Naive thymus-derived CD4-positive, alpha-beta T cell (primary cell): ENCODE measurements at regions not wholly inside any gene's neighbourhood (a gene's known extent, or its start where the extent isn't known, plus 50 kb on each side); places are given as distances from the start of the nearest gene placed in this dataset.

Experiments used
- ATAC-seq: fragments of 150-1000 bp; cut with Tn5 transposase; 2 replicates; pipeline ENCODE4 v1.10.0; 2021; ENCODE audit warnings: mild to moderate bottlenecking, moderate library complexity
- CTCF ChIA-PET: fragments of 350-600 bp; sonication (Branson Sonifier 250); formaldehyde crosslinking; loops from one replicate; lab custom pipeline; 2021; ENCODE audit warnings: antibody characterized with exemption; lab: Charles Lee
- POLR2A ChIA-PET: fragments of 350-600 bp; sonication (Branson Sonifier 250); formaldehyde crosslinking; loops from one replicate; lab custom pipeline; 2021; ENCODE audit warnings: antibody characterized with exemption, inconsistent platforms; lab: Charles Lee
- DNase-seq, 9 donors: peaks; one replicate each; pipeline versions ENCODE4 v3.0.0 to v3.0.0-alpha.2; 2020 to 2022; ENCODE audit warnings: mixed read lengths in 1 of 9
- H3K27ac ChIP-seq: one replicate; pipeline ENCODE4 v1.7.0; 2013; ENCODE audit warnings: mild to moderate bottlenecking, low read depth, low read length, moderate library complexity
- H3K27me3 ChIP-seq, 2 donors: one replicate each; pipeline ENCODE4 v1.7.0; 2013; ENCODE audit warnings: low read length in 2 of 2, mild to moderate bottlenecking in 2 of 2, moderate library complexity in 2 of 2; ENCODE audit not compliant: control insufficient read depth in 2 of 2, insufficient read depth in 2 of 2
- H3K36me3 ChIP-seq, 3 experiments: 1 replicate in 2 of 3; 2 replicates in 1 of 3; pipeline ENCODE4 v1.7.0; 2013; ENCODE audit warnings: low read length in 3 of 3, mild to moderate bottlenecking in 3 of 3, moderate library complexity in 1 of 3; ENCODE audit not compliant: insufficient read depth in 3 of 3, control insufficient read depth in 2 of 3
- H3K4me1 ChIP-seq, 2 donors: one replicate each; pipeline ENCODE4 v1.7.0; 2013; ENCODE audit warnings: low read length in 2 of 2, mild to moderate bottlenecking in 2 of 2, moderate library complexity in 1 of 2; ENCODE audit not compliant: control insufficient read depth in 2 of 2, insufficient read depth in 2 of 2
- H3K4me3 ChIP-seq: 2 replicates; pipeline ENCODE4 v1.7.0; 2013; ENCODE audit warnings: mild to moderate bottlenecking, low read length
- H3K9me3 ChIP-seq, 3 experiments: 1 replicate in 2 of 3; 2 replicates in 1 of 3; pipeline ENCODE4 v1.7.0; 2013; ENCODE audit warnings: low read length in 3 of 3; ENCODE audit not compliant: control insufficient read depth in 2 of 3
- H3K27ac Mint-ChIP-seq, 9 donors: one replicate each; pipeline ENCODE4 v1.8.0; 2020 to 2022; ENCODE audit warnings: mixed read lengths in 9 of 9, mild to moderate bottlenecking in 8 of 9, moderate library complexity in 5 of 9, inconsistent platforms in 2 of 9
- H3K27me3 Mint-ChIP-seq, 5 donors: one replicate each; pipeline ENCODE4 v1.8.0; 2021 to 2022; ENCODE audit warnings: mixed read lengths in 5 of 5, mild to moderate bottlenecking in 1 of 5
- H3K36me3 Mint-ChIP-seq, 5 donors: one replicate each; pipeline ENCODE4 v1.8.0; 2020 to 2022; ENCODE audit warnings: mixed read lengths in 5 of 5, mild to moderate bottlenecking in 3 of 5, inconsistent platforms in 1 of 5
- H3K4me1 Mint-ChIP-seq, 7 donors: one replicate each; pipeline ENCODE4 v1.8.0; 2020 to 2022; ENCODE audit warnings: mixed read lengths in 7 of 7, mild to moderate bottlenecking in 3 of 7, inconsistent platforms in 1 of 7
- H3K4me3 Mint-ChIP-seq, 10 donors: one replicate each; pipeline ENCODE4 v1.8.0; 2020 to 2022; ENCODE audit warnings: mild to moderate bottlenecking in 10 of 10, mixed read lengths in 10 of 10, moderate library complexity in 6 of 10, inconsistent platforms in 2 of 10
- H3K9me3 Mint-ChIP-seq, 11 donors: one replicate each; pipeline ENCODE4 v1.8.0; 2020 to 2022; ENCODE audit warnings: mixed read lengths in 11 of 11, mild to moderate bottlenecking in 4 of 11, inconsistent platforms in 1 of 11, moderate library complexity in 1 of 11
- intact Hi-C, 2 donors: fragments of 100-400 bp; cut with micrococcal nuclease; formaldehyde crosslinking; loops; one replicate each; pipeline ENCODE4 v1.15.1; 2023

DNA sequence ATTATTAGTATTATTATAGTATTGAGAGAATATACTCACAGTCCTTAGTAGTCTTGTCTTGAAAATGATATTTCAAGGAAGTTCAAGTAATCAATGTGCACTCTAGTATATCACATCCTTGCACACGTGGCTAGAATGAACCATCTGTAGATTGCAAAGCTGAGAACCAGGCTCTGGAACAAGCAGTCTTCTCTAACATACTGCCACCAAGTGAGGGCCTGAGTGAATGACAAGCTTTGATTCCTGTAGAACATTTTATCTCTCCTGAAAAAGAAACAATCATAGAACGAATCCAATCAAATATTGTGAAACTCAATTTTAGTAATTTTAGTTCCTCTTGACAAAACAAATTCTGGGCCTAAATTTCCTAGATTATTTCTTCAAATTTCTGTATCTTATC is 55.3 kb upstream of the SULT1C3 start:
- Histone ChIP-seq H3K4me1 (no peaks in the 10 kb centered on the region), H3K27ac (no peak overlapping the region), H3K36me3 (no peaks in the 10 kb centered on the region), H3K4me3 (no peak overlapping the region), H3K27me3 (no peaks in the 10 kb centered on the region), H3K9me3 (no peaks in the 10 kb centered on the region)
- DNase-seq, result no peak
- CTCF ChIA-PET, result interaction anchor here (0.6 kb wide), 1 partner anchor 977 kb away, joined by 4 read pairs; no protein-coding TSS in a partner anchor
- Mint-ChIP-seq H3K9me3 (no peaks in the 10 kb centered on the region), H3K4me3 (no peak overlapping the region), H3K27ac (no peak overlapping the region), H3K27me3 (peaks cover 0 to 19% (median 6%) of the 10 kb centered on the region in 5 donors), H3K36me3 (no peaks in the 10 kb centered on the region), H3K4me1 (no peaks in the 10 kb centered on the region)
- POLR2A ChIA-PET, result no interaction called here
- ATAC-seq, result no peak
- intact Hi-C loops, result loop anchor here in 1 of 2 donors (10.0 kb wide), 1 partner anchor 400 kb away; no protein-coding TSS in a partner anchor

DNA sequence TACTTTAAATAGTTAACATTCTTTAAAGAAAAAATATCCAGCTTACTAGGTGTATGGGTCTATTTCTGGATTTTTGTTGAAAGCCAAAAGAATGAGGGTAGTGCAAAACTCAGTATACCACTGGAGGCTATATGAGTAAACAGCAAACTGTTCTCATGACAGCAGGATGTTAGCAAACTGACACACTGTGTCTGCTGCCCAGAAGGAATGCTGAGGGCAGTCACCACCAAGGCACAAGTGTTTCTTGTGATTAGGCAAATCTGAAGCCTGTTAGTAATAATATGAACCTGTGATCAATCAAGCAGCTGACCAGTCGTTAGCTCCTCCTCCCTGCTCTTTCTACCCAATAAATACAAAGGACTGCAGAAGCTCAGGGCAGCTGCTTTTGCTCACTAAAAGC is 50.5 kb upstream of the SULT1C3 start:
- H3K9me3 Mint-ChIP-seq, result no peaks in the 10 kb centered on the region
- no peaks in the 10 kb centered on the region for H3K27me3 ChIP-seq
- H3K27ac ChIP-seq, result no peak overlapping the region
- H3K4me3 Mint-ChIP-seq, result no peak overlapping the region
- H3K36me3 ChIP-seq, result no peaks in the 10 kb centered on the region
- H3K9me3 ChIP-seq, result no peaks in the 10 kb centered on the region
- H3K27ac Mint-ChIP-seq, result no peak overlapping the region
- no peak for DNase-seq
- no peaks in the 10 kb centered on the region for H3K4me1 Mint-ChIP-seq
- no peaks in the 10 kb centered on the region for H3K36me3 Mint-ChIP-seq
- peaks cover 0 to 37% (median 13%) of the 10 kb centered on the region in 5 donors for H3K27me3 Mint-ChIP-seq
- ATAC-seq, result no peak
- H3K4me3 ChIP-seq, result no peak overlapping the region
- intact Hi-C loops, result loop anchor here in 1 of 2 donors (10.0 kb wide), 1 partner anchor 395 kb away; no protein-coding TSS in a partner anchor
- no peaks in the 10 kb centered on the region for H3K4me1 ChIP-seq
- ChIA-PET CTCF (no interaction called here), POLR2A (no interaction called here)
